ENCODE measurements at regions not wholly inside any gene's neighbourhood (a gene's known extent, or its start where the extent isn't known, plus 50 kb on each side); places are given as distances from the start of the nearest gene placed in this dataset.

DNA sequence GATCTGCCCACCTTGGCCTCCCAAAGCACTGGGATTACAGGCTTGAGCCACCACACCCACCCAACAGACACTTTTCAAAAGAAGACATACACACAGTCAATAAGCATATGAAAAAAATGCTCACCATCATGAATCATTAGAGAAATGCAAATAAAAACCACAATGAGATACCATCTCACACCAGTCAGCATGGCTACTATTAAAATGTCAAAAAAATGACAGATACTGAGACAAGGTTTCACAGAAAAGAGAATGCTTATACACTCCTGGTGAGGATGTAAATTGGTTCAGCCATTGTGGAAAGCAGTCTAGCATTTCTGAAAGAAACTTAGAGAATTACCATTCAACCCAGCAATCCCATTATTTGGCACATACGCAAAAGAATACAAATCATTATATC, 1947.2 kb downstream of the SUCLG1 start:
- TF ChIP-seq, protein P1, sequence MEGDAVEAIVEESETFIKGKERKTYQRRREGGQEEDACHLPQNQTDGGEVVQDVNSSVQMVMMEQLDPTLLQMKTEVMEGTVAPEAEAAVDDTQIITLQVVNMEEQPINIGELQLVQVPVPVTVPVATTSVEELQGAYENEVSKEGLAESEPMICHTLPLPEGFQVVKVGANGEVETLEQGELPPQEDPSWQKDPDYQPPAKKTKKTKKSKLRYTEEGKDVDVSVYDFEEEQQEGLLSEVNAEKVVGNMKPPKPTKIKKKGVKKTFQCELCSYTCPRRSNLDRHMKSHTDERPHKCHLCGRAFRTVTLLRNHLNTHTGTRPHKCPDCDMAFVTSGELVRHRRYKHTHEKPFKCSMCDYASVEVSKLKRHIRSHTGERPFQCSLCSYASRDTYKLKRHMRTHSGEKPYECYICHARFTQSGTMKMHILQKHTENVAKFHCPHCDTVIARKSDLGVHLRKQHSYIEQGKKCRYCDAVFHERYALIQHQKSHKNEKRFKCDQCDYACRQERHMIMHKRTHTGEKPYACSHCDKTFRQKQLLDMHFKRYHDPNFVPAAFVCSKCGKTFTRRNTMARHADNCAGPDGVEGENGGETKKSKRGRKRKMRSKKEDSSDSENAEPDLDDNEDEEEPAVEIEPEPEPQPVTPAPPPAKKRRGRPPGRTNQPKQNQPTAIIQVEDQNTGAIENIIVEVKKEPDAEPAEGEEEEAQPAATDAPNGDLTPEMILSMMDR (IDR thresholded peaks at IDR 0.05): no peak
- no peak for TF ChIP-seq POLR2A (IDR thresholded peaks at IDR 0.05)

All from ovary (tissue), 3 donors.